ENCODE measurements at regions not wholly inside any gene's neighbourhood (a gene's known extent, or its start where the extent isn't known, plus 50 kb on each side); places are given as distances from the start of the nearest gene placed in this dataset.

DNA sequence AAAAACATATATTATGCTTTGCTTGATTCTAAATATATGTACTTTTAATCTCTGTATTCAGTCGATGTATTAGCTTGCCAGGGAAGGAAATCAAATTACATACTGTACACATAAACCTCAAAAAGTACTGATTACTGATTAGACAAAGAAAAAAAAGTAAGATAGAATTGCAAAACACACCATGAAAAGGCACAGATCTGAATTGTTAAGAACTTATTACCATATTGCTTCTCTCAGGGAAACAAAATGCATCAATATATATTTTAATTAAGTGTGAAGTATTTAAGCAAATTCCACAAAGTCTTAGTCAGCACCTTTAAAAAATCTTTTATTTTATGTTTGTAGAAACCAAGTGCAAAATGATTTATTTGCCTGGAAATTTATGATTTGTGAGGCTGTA, 309.3 kb downstream of the RNF144A start:
- intact Hi-C loops (cut with micrococcal nuclease): no loop called here
- no peaks in the 10 kb centered on the region for H3K36me3 ChIP-seq (ENCODE audit: control insufficient read depth in 1 of 2, insufficient read depth in 2 of 2, low read length in 2 of 2)
- POLR2A ChIA-PET: no interaction called here
- H3K4me3 ChIP-seq (replicated peaks in 1 of 2; ENCODE audit: low read depth in 1 of 2, low read length in 2 of 2): no peak overlapping the region
- DNase-seq (ENCODE audit: low read depth, low spot score): no peak
- no peak overlapping the region for H2AFZ ChIP-seq (ENCODE audit: low read depth, low read length, poor library complexity, severe bottlenecking)
- H3K4me1 ChIP-seq (ENCODE audit: control insufficient read depth in 1 of 2, insufficient read depth in 2 of 2, low read length in 2 of 2): no peaks in the 10 kb centered on the region
- H3K27me3 ChIP-seq (ENCODE audit: insufficient read depth, low read length): peaks cover 29% of the 10 kb centered on the region
- no TSS peak for BruUV-seq (replicated peaks)
- RAD21 ChIA-PET (ENCODE audit: low non-redundant PET in 1 of 2, low total read pairs in 2 of 2, uncharacterized antibody in 2 of 2, unreplicated experiment in 2 of 2): no interaction called here
- H3K27ac ChIP-seq (ENCODE audit: low read depth, low read length): no peak overlapping the region
- CTCF ChIA-PET: no interaction called here
- H3K4me2 ChIP-seq (ENCODE audit: low read length): no peak overlapping the region
- H3K9me2 ChIP-seq (ENCODE audit: insufficient read depth): no peaks in the 10 kb centered on the region
- H3K79me2 ChIP-seq (ENCODE audit: insufficient read depth, low read length): no peaks in the 10 kb centered on the region
- H3K9me3 ChIP-seq (ENCODE audit: control insufficient read depth in 1 of 2, insufficient read depth in 1 of 2, low read depth in 1 of 2, low read length in 2 of 2): no peaks in the 10 kb centered on the region
- no peak for TF ChIP-seq EZH2 (IDR thresholded peaks at IDR 0.05)
- no peak for TF ChIP-seq SP1 (IDR thresholded peaks at IDR 0.05; ENCODE audit: low read depth)
- no peak for TF ChIP-seq JUND (IDR thresholded peaks at IDR 0.05)
- TF ChIP-seq EGR1 (IDR thresholded peaks at IDR 0.05; ENCODE audit: low read depth): no peak
- TF ChIP-seq, protein P1, sequence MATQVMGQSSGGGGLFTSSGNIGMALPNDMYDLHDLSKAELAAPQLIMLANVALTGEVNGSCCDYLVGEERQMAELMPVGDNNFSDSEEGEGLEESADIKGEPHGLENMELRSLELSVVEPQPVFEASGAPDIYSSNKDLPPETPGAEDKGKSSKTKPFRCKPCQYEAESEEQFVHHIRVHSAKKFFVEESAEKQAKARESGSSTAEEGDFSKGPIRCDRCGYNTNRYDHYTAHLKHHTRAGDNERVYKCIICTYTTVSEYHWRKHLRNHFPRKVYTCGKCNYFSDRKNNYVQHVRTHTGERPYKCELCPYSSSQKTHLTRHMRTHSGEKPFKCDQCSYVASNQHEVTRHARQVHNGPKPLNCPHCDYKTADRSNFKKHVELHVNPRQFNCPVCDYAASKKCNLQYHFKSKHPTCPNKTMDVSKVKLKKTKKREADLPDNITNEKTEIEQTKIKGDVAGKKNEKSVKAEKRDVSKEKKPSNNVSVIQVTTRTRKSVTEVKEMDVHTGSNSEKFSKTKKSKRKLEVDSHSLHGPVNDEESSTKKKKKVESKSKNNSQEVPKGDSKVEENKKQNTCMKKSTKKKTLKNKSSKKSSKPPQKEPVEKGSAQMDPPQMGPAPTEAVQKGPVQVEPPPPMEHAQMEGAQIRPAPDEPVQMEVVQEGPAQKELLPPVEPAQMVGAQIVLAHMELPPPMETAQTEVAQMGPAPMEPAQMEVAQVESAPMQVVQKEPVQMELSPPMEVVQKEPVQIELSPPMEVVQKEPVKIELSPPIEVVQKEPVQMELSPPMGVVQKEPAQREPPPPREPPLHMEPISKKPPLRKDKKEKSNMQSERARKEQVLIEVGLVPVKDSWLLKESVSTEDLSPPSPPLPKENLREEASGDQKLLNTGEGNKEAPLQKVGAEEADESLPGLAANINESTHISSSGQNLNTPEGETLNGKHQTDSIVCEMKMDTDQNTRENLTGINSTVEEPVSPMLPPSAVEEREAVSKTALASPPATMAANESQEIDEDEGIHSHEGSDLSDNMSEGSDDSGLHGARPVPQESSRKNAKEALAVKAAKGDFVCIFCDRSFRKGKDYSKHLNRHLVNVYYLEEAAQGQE (IDR thresholded peaks at IDR 0.05; ENCODE audit: low read depth): no peak
- TF ChIP-seq POLR2AphosphoS5 (IDR thresholded peaks at IDR 0.05; ENCODE audit: low read depth, low read length): no peak
- no peak for TF ChIP-seq FOSL1 (IDR thresholded peaks at IDR 0.05; ENCODE audit: low read depth)
- no peak for TF ChIP-seq SIN3A (IDR thresholded peaks at IDR 0.05; ENCODE audit: low read depth)
- TF ChIP-seq TCF7L2 (IDR thresholded peaks at IDR 0.05; ENCODE audit: borderline replicate concordance, extremely low read depth, insufficient read depth, insufficient read length): no peak
- no peak for TF ChIP-seq POLR2A (IDR thresholded peaks at IDR 0.05; ENCODE audit: borderline replicate concordance, extremely low read depth, insufficient read depth, insufficient read length)
- TF ChIP-seq, protein P2, sequence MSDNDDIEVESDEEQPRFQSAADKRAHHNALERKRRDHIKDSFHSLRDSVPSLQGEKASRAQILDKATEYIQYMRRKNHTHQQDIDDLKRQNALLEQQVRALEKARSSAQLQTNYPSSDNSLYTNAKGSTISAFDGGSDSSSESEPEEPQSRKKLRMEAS (IDR thresholded peaks at IDR 0.05): no peak
- TF ChIP-seq, protein P3, sequence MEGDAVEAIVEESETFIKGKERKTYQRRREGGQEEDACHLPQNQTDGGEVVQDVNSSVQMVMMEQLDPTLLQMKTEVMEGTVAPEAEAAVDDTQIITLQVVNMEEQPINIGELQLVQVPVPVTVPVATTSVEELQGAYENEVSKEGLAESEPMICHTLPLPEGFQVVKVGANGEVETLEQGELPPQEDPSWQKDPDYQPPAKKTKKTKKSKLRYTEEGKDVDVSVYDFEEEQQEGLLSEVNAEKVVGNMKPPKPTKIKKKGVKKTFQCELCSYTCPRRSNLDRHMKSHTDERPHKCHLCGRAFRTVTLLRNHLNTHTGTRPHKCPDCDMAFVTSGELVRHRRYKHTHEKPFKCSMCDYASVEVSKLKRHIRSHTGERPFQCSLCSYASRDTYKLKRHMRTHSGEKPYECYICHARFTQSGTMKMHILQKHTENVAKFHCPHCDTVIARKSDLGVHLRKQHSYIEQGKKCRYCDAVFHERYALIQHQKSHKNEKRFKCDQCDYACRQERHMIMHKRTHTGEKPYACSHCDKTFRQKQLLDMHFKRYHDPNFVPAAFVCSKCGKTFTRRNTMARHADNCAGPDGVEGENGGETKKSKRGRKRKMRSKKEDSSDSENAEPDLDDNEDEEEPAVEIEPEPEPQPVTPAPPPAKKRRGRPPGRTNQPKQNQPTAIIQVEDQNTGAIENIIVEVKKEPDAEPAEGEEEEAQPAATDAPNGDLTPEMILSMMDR (IDR thresholded peaks at IDR 0.05 in 2 of 3, conservative IDR thresholded peaks at IDR 0.05 in 1 of 3; ENCODE audit: borderline replicate concordance in 1 of 3, insufficient read depth in 1 of 3, low read depth in 2 of 3, low read length in 2 of 3): no peak
- no peak for TF ChIP-seq ZNF274 (IDR thresholded peaks at IDR 0.05; ENCODE audit: low read depth, low read length)
- no peak for ATAC-seq
- no peaks in the 10 kb centered on the region for H4K20me1 ChIP-seq (ENCODE audit: insufficient read depth)
- no peak overlapping the region for H3K9ac ChIP-seq (ENCODE audit: low read length)
